WTC11 (cell line): ENCODE measurements at regions not wholly inside any gene's neighbourhood (a gene's known extent, or its start where the extent isn't known, plus 50 kb on each side); places are given as distances from the start of the nearest gene placed in this dataset.

Source experiments
- ATAC-seq: fragments of 200-7000 bp; cut with Tn5 transposase; 2 replicates; pipeline ENCODE4 v1.10.0; 2021; ENCODE audit warnings: mild to moderate bottlenecking, moderate library complexity
- CTCF ChIA-PET: fragments of 300-600 bp; sonication (Branson Sonifier 250); formaldehyde crosslinking; loops from one replicate; lab custom pipeline; 2021; ENCODE audit warnings: antibody characterized with exemption; lab: Charles Lee
- POLR2A ChIA-PET: fragments of 350-600 bp; sonication (Branson Sonifier 250); formaldehyde crosslinking; loops from one replicate; lab custom pipeline; 2021; ENCODE audit warnings: antibody characterized with exemption; lab: Charles Lee
- DNase-seq: peaks from one replicate; pipeline ENCODE4 v3.0.0; 2021; ENCODE audit warnings: low spot score
- H3K27ac Mint-ChIP-seq: 2 replicates; pipeline ENCODE4 v1.8.0; 2021; ENCODE audit warnings: mixed read lengths
- H3K27me3 Mint-ChIP-seq: 2 replicates; pipeline ENCODE4 v1.8.0; 2021; ENCODE audit warnings: low read depth, mild to moderate bottlenecking, moderate library complexity, mixed read lengths
- H3K36me3 Mint-ChIP-seq: 2 replicates; pipeline ENCODE4 v1.8.0; 2021; ENCODE audit warnings: mixed read lengths
- H3K4me1 Mint-ChIP-seq: 2 replicates; pipeline ENCODE4 v1.8.0; 2022; ENCODE audit warnings: mixed read lengths
- H3K4me3 Mint-ChIP-seq: 2 replicates; pipeline ENCODE4 v1.8.0; 2021; ENCODE audit warnings: mild to moderate bottlenecking, moderate library complexity, mixed read lengths
- H3K9me3 Mint-ChIP-seq: 2 replicates; pipeline ENCODE4 v1.8.0; 2021; ENCODE audit warnings: mixed read lengths
- CBFB ChIP-seq: sonication (generic); formaldehyde crosslinking; IDR thresholded peaks from 2 replicates; pipeline ENCODE4 v1.8.1; 2022; ENCODE audit warnings: mild to moderate bottlenecking, low read depth, missing genetic modification reagents
- CREM ChIP-seq: sonication (generic); formaldehyde crosslinking; IDR thresholded peaks from 2 replicates; pipeline ENCODE4 v1.8.1; 2022; ENCODE audit warnings: mild to moderate bottlenecking, missing genetic modification reagents, moderate library complexity
- CTCF ChIP-seq: fragments of 200-600 bp; IDR thresholded peaks from 2 replicates; pipeline ENCODE4 v1.8.0; 2022; ENCODE audit warnings: antibody characterized with exemption
- E2F5 ChIP-seq: sonication (generic); formaldehyde crosslinking; IDR thresholded peaks from 2 replicates; pipeline ENCODE4 v1.8.1; 2022; ENCODE audit warnings: mild to moderate bottlenecking, moderate library complexity, missing genetic modification reagents
- GRHL2 ChIP-seq: fragments of 250-450 bp; sonication (Bioruptor Pico); IDR thresholded peaks from 2 replicates; pipeline ENCODE4 v1.8.0; 2022; ENCODE audit warnings: mild to moderate bottlenecking, moderate library complexity; ENCODE audit not compliant: insufficient replicate concordance, severe bottlenecking
- IRF1 ChIP-seq: sonication (generic); formaldehyde crosslinking; IDR thresholded peaks from 2 replicates; pipeline ENCODE4 v1.8.0; 2023; ENCODE audit warnings: missing genetic modification reagents
- MAX ChIP-seq: sonication (generic); formaldehyde crosslinking; IDR thresholded peaks from 2 replicates; pipeline ENCODE4 v1.8.0; 2022; ENCODE audit warnings: mild to moderate bottlenecking, missing genetic modification reagents
- PRDM15 ChIP-seq: sonication (generic); formaldehyde crosslinking; IDR thresholded peaks from 2 replicates; pipeline ENCODE4 v1.8.0; 2022; ENCODE audit warnings: missing genetic modification reagents
- PREB ChIP-seq: sonication (generic); formaldehyde crosslinking; IDR thresholded peaks from 2 replicates; pipeline ENCODE4 v1.8.1; 2022; ENCODE audit warnings: mild to moderate bottlenecking, missing genetic modification reagents, moderate library complexity, borderline replicate concordance
- SMAD4 ChIP-seq: sonication (generic); formaldehyde crosslinking; IDR thresholded peaks from 2 replicates; pipeline ENCODE4 v1.8.0; 2022; ENCODE audit warnings: mild to moderate bottlenecking, missing genetic modification reagents
- SP1 ChIP-seq: sonication (generic); formaldehyde crosslinking; conservative IDR thresholded peaks from 2 replicates; pipeline ENCODE4 v1.8.1; 2022; ENCODE audit warnings: missing genetic modification reagents
- TEAD1 ChIP-seq: sonication (generic); formaldehyde crosslinking; IDR thresholded peaks from 2 replicates; pipeline ENCODE4 v1.8.0; 2022; ENCODE audit warnings: mild to moderate bottlenecking, missing genetic modification reagents
- USF1 ChIP-seq: sonication (generic); formaldehyde crosslinking; IDR thresholded peaks from 2 replicates; pipeline ENCODE4 v1.8.0; 2022; ENCODE audit warnings: mild to moderate bottlenecking, missing genetic modification reagents
- ZNF121 ChIP-seq: sonication (generic); formaldehyde crosslinking; IDR thresholded peaks from 2 replicates; pipeline ENCODE4 v1.8.0; 2023; ENCODE audit warnings: missing genetic modification reagents
- ZNF317 ChIP-seq: sonication (generic); formaldehyde crosslinking; IDR thresholded peaks from 2 replicates; pipeline ENCODE4 v1.8.1; 2023; ENCODE audit warnings: low read depth, mild to moderate bottlenecking, moderate library complexity, missing genetic modification reagents, borderline replicate concordance
- ZNF396 ChIP-seq: fragments of 250-450 bp; sonication (Bioruptor Pico); IDR thresholded peaks from 2 replicates; pipeline ENCODE4 v1.8.0; 2021; ENCODE audit warnings: mild to moderate bottlenecking, moderate library complexity, borderline replicate concordance
- ZNF512 ChIP-seq: sonication (generic); formaldehyde crosslinking; IDR thresholded peaks from 2 replicates; pipeline ENCODE4 v1.8.1; 2022; ENCODE audit warnings: missing genetic modification reagents, borderline replicate concordance
- ZNF532 ChIP-seq: fragments of 250-450 bp; sonication (Bioruptor Pico); IDR thresholded peaks from 2 replicates; pipeline ENCODE4 v1.9.0; 2021; ENCODE audit warnings: mild to moderate bottlenecking, borderline replicate concordance
- ZNF671 ChIP-seq: fragments of 250-450 bp; sonication (Bioruptor Pico); IDR thresholded peaks from 2 replicates; pipeline ENCODE4 v1.8.0; 2021; ENCODE audit warnings: mild to moderate bottlenecking

- DNase-seq (no peak), ATAC-seq (no peak)
- H3K27ac Mint-ChIP-seq = no peak overlapping the region
- H3K27me3 Mint-ChIP-seq = no peaks in the 10 kb centered on the region
- CTCF ChIA-PET = no interaction called here
- H3K4me3 Mint-ChIP-seq = no peak overlapping the region
- POLR2A ChIA-PET = no interaction called here
- peaks cover 26% of the 10 kb centered on the region for H3K4me1 Mint-ChIP-seq
- H3K9me3 Mint-ChIP-seq = no peaks in the 10 kb centered on the region
- TF ChIP-seq ZNF671 (CRISPR knock-in tag) = no peak
- TF ChIP-seq ZNF317 = no peak
- TF ChIP-seq SMAD4 = no peak
- no peak for TF ChIP-seq ZNF396 (CRISPR knock-in tag)
- no peak for TF ChIP-seq E2F5
- no peak for TF ChIP-seq CBFB (CRISPR knock-in tag)
- TF ChIP-seq PRDM15 (CRISPR knock-in tag) = no peak
- no peak for TF ChIP-seq MAX
- TF ChIP-seq SP1 (CRISPR knock-in tag) = no peak
- no peak for TF ChIP-seq TEAD1 (CRISPR knock-in tag)
- no peak for TF ChIP-seq ZNF512 (CRISPR knock-in tag)
- no peak for TF ChIP-seq CTCF
- TF ChIP-seq PREB = no peak
- TF ChIP-seq GRHL2 (CRISPR knock-in tag) = no peak
- no peak for TF ChIP-seq CREM
- TF ChIP-seq IRF1 = no peak
- TF ChIP-seq ZNF532 (CRISPR knock-in tag) = no peak
- no peak for TF ChIP-seq USF1 (CRISPR knock-in tag)
- no peak for TF ChIP-seq ZNF121 (CRISPR knock-in tag)
- no peaks in the 10 kb centered on the region for H3K36me3 Mint-ChIP-seq
Observed at GRCh38 chr7:159215076-159215475, 70.4 kb upstream of the VIPR2 start.
